OCI-LY1 (cell line): ENCODE measurements at regions not wholly inside any gene's neighbourhood (a gene's known extent, or its start where the extent isn't known, plus 50 kb on each side); places are given as distances from the start of the nearest gene placed in this dataset.

ENCODE experiments used
- H2AFZ ChIP-seq: fragments of 200-600 bp; sonication (generic), shearing (Covaris generic); 2 replicates; pipeline ENCODE4 v1.6.0; 2014; ENCODE audit warnings: antibody characterized with exemption, mild to moderate bottlenecking, low read length
- H3F3A ChIP-seq: fragments of 200-600 bp; sonication (generic), shearing (Covaris generic); 2 replicates; pipeline ENCODE4 v1.6.0; 2014; ENCODE audit warnings: mild to moderate bottlenecking, antibody characterized with exemption, low read length, moderate library complexity; ENCODE audit not compliant: insufficient read depth
- H3K27ac ChIP-seq: fragments of 200-600 bp; sonication (generic); 2 replicates; pipeline ENCODE4 v1.5.1; 2014; ENCODE audit warnings: low read length, mixed run types, mild to moderate bottlenecking, low read depth; ENCODE audit not compliant: poor library complexity, severe bottlenecking
- H3K27me3 ChIP-seq: fragments of 200-600 bp; sonication (generic); 2 replicates; pipeline ENCODE4 v1.6.0; 2014; ENCODE audit warnings: antibody characterized with exemption, mild to moderate bottlenecking, low read length, moderate library complexity; ENCODE audit not compliant: insufficient read depth
- H3K36me3 ChIP-seq: fragments of 200-600 bp; sonication (generic); 2 replicates; pipeline ENCODE4 v1.6.1; 2014; ENCODE audit warnings: mild to moderate bottlenecking, antibody characterized with exemption, low read length, moderate library complexity, mixed read lengths; ENCODE audit not compliant: insufficient read depth
- H3K4me1 ChIP-seq: fragments of 200-600 bp; sonication (generic); 2 replicates; pipeline ENCODE4 v1.5.1; 2014; ENCODE audit warnings: mild to moderate bottlenecking, low read length, moderate library complexity; ENCODE audit not compliant: insufficient read depth, severe bottlenecking
- H3K4me2 ChIP-seq: fragments of 200-600 bp; sonication (generic), shearing (Covaris generic); 2 replicates; pipeline ENCODE4 v1.6.1; 2014; ENCODE audit warnings: low read length
- H3K4me3 ChIP-seq: fragments of 200-600 bp; sonication (generic); 2 replicates; pipeline ENCODE4 v1.5.1; 2014; ENCODE audit warnings: low read length, low read depth, mild to moderate bottlenecking, mixed read lengths; ENCODE audit not compliant: poor library complexity, severe bottlenecking
- H3K79me2 ChIP-seq: fragments of 200-600 bp; shearing (Covaris generic); 2 replicates; pipeline ENCODE4 v1.6.1; 2016; ENCODE audit warnings: mixed run types, low read length, mixed read lengths; ENCODE audit not compliant: insufficient read depth
- H3K9ac ChIP-seq: fragments of 200-600 bp; sonication (generic), shearing (Covaris generic); 2 replicates; pipeline ENCODE4 v1.6.1; 2014; ENCODE audit warnings: mild to moderate bottlenecking, low read length, mixed read lengths
- H3K9me2 ChIP-seq: fragments of 200-600 bp; sonication (generic), shearing (Covaris generic); 2 replicates; pipeline ENCODE4 v1.6.1; 2014; ENCODE audit warnings: low read depth, mild to moderate bottlenecking, low read length, mixed read lengths
- H3K9me3 ChIP-seq: fragments of 200-600 bp; shearing (Covaris generic); 2 replicates; pipeline ENCODE4 v1.6.1; 2014; ENCODE audit warnings: low read length, mixed read lengths
- H4K20me1 ChIP-seq: fragments of 200-600 bp; sonication (generic), shearing (Covaris generic); 2 replicates; pipeline ENCODE4 v1.6.0; 2016; ENCODE audit warnings: mild to moderate bottlenecking, low read length; ENCODE audit not compliant: insufficient read depth
- EZH2 ChIP-seq: fragments of 200-600 bp; sonication (generic), shearing (Covaris generic); IDR thresholded peaks from 2 replicates; pipeline ENCODE4 v1.8.0; 2017; ENCODE audit warnings: borderline replicate concordance, mixed run types, mild to moderate bottlenecking, antibody characterized with exemption, low read length, moderate library complexity, mixed read lengths
- TF ChIP-seq, protein P1 (sequence below): fragments of 200-600 bp; sonication (generic), shearing (Covaris generic); IDR thresholded peaks from 2 replicates; pipeline ENCODE4 v1.5.1; 2017; ENCODE audit warnings: mild to moderate bottlenecking, antibody characterized with exemption, low read length, moderate library complexity, mixed read lengths

DNA sequence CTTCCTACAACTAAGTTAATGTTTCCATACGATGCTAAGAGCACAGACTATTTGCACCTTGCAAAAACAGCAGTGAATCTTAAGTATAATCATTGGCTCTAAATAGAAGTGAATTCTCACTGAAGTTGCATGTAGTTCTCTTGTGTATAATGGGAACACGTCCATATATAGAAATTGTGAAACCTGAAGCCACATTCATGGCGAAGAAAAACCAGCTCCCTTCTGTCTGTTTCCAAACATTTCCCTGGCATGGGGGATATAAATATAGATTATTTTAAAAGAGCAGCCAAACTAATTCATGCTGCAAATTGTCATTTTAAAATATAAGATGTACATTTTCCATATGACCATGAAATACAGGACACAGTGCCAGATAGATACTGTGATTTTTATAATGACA is 71.1 kb downstream of the TRAM1L1 start:
- H3K4me2 ChIP-seq: no peak overlapping the region
- H2AFZ ChIP-seq: no peak overlapping the region
- H3K9ac ChIP-seq: no peak overlapping the region
- no peaks in the 10 kb centered on the region for H3F3A ChIP-seq
- no peak overlapping the region for H3K4me3 ChIP-seq
- H3K79me2 ChIP-seq: no peaks in the 10 kb centered on the region
- no peaks in the 10 kb centered on the region for H4K20me1 ChIP-seq
- no peaks in the 10 kb centered on the region for H3K27me3 ChIP-seq
- TF ChIP-seq EZH2: no peak
- TF ChIP-seq, protein P1, sequence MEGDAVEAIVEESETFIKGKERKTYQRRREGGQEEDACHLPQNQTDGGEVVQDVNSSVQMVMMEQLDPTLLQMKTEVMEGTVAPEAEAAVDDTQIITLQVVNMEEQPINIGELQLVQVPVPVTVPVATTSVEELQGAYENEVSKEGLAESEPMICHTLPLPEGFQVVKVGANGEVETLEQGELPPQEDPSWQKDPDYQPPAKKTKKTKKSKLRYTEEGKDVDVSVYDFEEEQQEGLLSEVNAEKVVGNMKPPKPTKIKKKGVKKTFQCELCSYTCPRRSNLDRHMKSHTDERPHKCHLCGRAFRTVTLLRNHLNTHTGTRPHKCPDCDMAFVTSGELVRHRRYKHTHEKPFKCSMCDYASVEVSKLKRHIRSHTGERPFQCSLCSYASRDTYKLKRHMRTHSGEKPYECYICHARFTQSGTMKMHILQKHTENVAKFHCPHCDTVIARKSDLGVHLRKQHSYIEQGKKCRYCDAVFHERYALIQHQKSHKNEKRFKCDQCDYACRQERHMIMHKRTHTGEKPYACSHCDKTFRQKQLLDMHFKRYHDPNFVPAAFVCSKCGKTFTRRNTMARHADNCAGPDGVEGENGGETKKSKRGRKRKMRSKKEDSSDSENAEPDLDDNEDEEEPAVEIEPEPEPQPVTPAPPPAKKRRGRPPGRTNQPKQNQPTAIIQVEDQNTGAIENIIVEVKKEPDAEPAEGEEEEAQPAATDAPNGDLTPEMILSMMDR: no peak
- no peaks in the 10 kb centered on the region for H3K9me3 ChIP-seq
- no peaks in the 10 kb centered on the region for H3K36me3 ChIP-seq
- H3K9me2 ChIP-seq: no peaks in the 10 kb centered on the region
- no peak overlapping the region for H3K27ac ChIP-seq
- no peaks in the 10 kb centered on the region for H3K4me1 ChIP-seq

DNA sequence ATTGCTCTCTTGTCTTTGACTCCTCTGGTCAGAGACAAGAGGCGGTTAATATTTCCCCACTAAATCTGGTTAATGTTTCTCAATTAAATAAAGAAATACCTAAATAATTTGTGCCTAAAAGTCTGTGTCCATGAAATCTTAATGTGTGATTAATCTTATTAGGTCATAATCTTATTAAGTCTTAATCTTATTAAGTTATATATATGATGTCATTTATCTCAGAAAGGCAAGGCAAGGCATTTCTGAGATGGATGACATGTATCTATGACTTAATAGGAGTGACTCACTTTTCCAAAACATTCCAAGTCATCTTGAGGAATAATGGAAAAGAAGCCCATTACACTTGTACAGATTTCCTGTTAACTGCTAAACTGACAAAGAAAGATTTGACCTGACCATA is 74.7 kb downstream of the TRAM1L1 start:
- H3K9ac ChIP-seq: no peak overlapping the region
- H3K4me1 ChIP-seq: no peaks in the 10 kb centered on the region
- no peaks in the 10 kb centered on the region for H3K9me2 ChIP-seq
- H3F3A ChIP-seq: no peaks in the 10 kb centered on the region
- no peaks in the 10 kb centered on the region for H3K9me3 ChIP-seq
- H3K4me2 ChIP-seq: no peak overlapping the region
- H3K27me3 ChIP-seq: no peaks in the 10 kb centered on the region
- H2AFZ ChIP-seq: no peak overlapping the region
- H3K27ac ChIP-seq: no peak overlapping the region
- TF ChIP-seq, protein P1: no peak
- no peak for TF ChIP-seq EZH2
- no peaks in the 10 kb centered on the region for H3K36me3 ChIP-seq
- no peaks in the 10 kb centered on the region for H4K20me1 ChIP-seq
- no peaks in the 10 kb centered on the region for H3K79me2 ChIP-seq
- H3K4me3 ChIP-seq: no peak overlapping the region

DNA sequence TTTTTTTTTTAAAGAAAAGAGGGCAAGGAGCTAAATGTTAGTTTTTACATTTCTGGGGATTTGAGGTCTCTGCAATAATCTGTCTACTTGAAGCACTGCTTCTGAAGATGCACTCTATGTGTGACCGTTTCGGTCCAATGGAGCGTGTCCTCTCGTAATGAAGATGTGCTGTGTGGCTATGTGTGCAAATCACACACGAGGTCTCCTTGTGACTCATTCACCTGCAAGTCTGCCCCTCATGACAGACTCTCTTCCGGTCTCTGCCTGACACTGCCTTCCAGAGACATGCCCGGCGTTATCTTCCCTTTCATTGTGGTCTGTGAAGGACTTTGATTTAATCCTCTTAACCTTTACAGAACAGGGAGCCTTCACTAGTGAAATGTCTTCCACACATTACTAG is 84.3 kb downstream of the TRAM1L1 start:
- no peaks in the 10 kb centered on the region for H3K36me3 ChIP-seq
- H4K20me1 ChIP-seq: no peaks in the 10 kb centered on the region
- no peak overlapping the region for H3K9ac ChIP-seq
- H3K4me2 ChIP-seq: no peak overlapping the region
- no peak overlapping the region for H2AFZ ChIP-seq
- H3K27me3 ChIP-seq: no peaks in the 10 kb centered on the region
- TF ChIP-seq, protein P1: no peak
- TF ChIP-seq EZH2: no peak
- H3K4me3 ChIP-seq: no peak overlapping the region
- no peaks in the 10 kb centered on the region for H3K4me1 ChIP-seq
- no peak overlapping the region for H3K27ac ChIP-seq
- H3K79me2 ChIP-seq: no peaks in the 10 kb centered on the region
- H3K9me3 ChIP-seq: no peaks in the 10 kb centered on the region
- no peaks in the 10 kb centered on the region for H3K9me2 ChIP-seq
- H3F3A ChIP-seq: no peaks in the 10 kb centered on the region
